ENCODE measurements at regions not wholly inside any gene's neighbourhood (a gene's known extent, or its start where the extent isn't known, plus 50 kb on each side); places are given as distances from the start of the nearest gene placed in this dataset.

GRCh38 chr9:90368928-90369327 lies 273.7 kb downstream of the DIRAS2 start:
- DNase-seq: no peak

- DNase-seq: no peak
Observed at GRCh38 chr9:90379771-90380170, 262.9 kb downstream of the DIRAS2 start.

- no peak for DNase-seq
Observed at GRCh38 chr9:90385146-90385545, 257.5 kb downstream of the DIRAS2 start.

DNA sequence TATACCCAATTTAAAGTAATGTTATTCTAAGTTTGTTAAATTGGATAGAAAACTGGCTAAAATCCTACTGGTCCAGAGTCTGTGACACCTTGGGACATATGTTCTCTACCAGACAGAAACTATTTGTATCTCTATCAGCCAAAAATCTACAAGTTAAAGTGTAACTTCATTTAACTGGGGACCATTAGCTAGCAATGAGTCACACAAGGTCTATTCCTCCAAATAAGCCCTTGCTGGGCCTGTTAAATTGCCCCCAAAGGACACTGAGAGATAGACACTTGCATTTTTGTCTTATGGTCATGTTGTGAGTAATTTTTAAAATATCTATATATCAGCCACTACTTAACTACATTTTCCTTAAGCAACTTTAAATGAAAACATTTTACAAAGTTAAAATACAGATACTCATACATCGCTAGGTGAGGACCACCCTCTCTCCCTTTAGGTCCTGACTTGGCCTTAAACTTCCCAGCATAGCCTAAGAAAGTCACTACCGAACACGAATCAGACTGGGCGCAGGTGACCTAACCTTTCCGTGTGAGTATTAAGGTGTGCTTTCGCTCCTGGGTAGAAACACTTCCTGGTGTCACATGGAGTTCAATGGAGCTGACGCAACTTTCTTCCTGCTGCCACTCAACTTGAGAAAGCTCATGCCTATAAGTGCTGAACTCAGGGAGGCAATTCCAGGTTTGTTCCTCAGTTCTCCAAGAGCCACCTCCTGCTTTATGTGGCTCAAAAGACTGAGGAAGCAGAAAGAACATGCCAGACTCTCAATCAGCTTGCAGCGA lies 249.1 kb downstream of the DIRAS2 start:
- no peak for DNase-seq

GRCh38 chr9:90394871-90395270 lies 247.8 kb downstream of the DIRAS2 start:
- no peak for DNase-seq

DNA sequence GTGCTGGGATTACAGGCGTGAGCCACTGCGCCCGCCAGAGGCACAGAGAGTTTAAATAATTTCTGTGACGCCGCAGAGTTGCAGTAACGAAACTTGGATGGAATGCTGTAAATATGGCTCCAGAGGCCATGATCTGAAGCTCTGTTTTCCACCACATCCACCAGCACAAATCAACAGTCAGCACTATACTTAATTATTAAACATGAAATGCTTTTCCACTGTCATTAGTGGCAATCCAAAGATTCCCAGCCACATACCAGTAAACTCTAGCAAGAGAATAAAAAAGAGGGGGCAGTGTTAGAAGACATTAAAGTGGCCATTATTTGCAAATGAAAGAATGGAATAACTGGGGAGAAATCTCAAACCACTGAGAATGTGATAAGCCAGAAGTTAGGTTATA lies 242.5 kb downstream of the DIRAS2 start:
- DNase-seq: no peak

- no peak for DNase-seq
Observed at GRCh38 chr9:90408659-90409058, 234.0 kb downstream of the DIRAS2 start.

DNA sequence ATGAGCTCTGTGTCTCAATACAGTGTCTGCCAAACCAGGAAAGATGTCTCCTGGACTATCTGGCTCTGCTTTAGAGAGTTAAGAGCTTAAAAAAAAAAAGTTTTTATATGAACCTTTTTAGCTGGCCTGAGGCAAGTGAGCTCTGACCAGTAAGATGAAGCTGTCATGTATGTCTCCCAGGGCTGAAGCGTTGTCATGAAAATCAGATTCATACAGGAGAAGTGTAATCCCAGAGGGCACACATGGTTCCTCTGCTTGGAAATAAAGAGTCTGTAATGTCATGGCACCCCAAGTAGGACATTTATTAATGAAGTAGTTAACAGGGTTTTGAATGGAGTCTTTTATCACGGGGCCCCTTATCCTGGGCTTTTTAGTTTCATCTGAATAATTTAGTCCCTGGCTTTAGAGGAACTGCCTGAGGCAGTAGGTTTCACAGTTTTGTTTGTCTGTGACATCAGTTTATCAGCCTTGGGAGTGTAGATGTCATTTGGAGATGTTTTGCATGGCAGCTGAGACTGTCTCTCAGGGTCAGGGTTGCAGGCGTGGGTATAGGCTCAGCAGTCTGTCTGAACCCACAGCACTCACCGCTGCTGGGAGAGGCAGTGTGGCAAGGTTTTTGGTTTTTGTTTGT lies 223.3 kb downstream of the DIRAS2 start:
- no peak for DNase-seq

DNA sequence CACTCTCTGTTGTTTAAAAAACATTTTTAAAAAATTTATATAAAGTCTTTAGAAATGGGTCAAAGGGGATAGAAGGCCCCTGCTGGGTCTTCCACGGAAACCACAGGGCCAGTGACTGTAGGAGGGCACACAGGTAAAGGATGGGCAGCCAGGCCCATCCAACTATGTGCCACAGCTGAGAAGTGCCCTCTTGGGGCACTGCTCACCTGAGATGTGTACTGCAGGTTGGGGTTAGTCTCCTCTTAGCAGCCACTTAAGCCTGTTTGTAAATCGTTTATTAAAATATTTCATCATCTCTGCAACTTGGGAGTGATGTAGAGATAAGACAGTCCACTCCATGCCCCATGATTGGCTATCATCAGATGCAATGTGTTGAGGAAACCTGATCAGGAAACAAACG lies 222.4 kb downstream of the DIRAS2 start:
- DNase-seq: no peak

- DNase-seq: no peak
Observed at GRCh38 chr9:90420768-90421513, 221.7 kb downstream of the DIRAS2 start.

- DNase-seq: no peak
Observed at GRCh38 chr9:90421786-90422185, 220.8 kb downstream of the DIRAS2 start.

DNA sequence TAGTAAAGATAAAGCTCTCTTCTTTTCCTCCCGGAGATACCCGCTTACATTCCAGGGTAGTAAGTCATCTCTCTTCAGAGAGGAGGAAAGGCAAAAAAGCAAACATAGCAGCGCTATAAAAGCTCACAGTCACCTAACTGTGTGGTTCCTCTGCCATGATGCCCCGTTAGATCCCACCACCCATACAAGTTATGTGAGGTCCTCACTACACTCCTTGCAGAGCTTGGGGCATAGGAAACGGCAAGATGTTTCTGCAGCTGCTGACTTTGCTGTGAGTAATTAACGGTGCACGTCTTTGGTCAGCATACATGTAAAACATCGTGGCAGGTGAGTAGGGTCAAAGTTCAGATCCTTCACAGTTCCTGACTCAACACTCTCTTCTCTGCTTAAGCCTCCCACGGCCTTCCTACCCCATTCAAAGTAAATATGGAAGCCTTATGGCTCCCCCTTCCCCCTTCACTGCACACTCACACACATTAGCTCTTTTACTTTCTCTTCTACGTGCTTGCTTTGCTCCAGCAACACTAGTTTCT lies 218.9 kb downstream of the DIRAS2 start:
- DNase-seq: no peak

GRCh38 chr9:90428517-90428916 lies 214.1 kb downstream of the DIRAS2 start:
- DNase-seq: no peak

- DNase-seq: no peak
Observed at GRCh38 chr9:90432951-90433350, 209.7 kb downstream of the DIRAS2 start.

GRCh38 chr9:90433398-90433941 lies 209.2 kb downstream of the DIRAS2 start:
- no peak for DNase-seq

DNA sequence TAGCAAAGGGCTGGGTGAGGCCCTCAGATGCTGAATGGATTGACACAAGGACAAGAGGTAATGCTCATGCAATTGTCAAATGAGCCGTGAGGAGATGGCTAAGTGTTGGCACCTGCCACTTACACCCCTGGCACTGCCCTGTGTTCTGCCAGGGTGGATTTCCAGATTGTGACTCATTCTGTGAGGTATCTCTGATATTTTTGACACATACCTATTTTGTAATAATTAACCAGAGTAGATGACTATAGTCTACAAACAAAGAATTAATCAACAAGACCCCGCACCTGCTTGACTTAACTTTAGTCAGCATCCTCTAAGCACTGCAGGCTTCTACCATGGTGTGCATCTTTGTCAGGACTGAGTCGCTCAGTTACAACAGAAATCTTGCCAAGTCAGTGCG lies 200.8 kb downstream of the DIRAS2 start:
- DNase-seq: no peak

GRCh38 chr9:90442723-90443122 lies 199.9 kb downstream of the DIRAS2 start:
- DNase-seq: no peak

GRCh38 chr9:90444609-90445204 lies 197.9 kb downstream of the DIRAS2 start:
- DNase-seq: no peak

GRCh38 chr9:90445391-90445790 lies 197.2 kb downstream of the DIRAS2 start:
- DNase-seq: no peak

- DNase-seq: no peak
Observed at GRCh38 chr9:90446200-90446948, 196.2 kb downstream of the DIRAS2 start.

DNA sequence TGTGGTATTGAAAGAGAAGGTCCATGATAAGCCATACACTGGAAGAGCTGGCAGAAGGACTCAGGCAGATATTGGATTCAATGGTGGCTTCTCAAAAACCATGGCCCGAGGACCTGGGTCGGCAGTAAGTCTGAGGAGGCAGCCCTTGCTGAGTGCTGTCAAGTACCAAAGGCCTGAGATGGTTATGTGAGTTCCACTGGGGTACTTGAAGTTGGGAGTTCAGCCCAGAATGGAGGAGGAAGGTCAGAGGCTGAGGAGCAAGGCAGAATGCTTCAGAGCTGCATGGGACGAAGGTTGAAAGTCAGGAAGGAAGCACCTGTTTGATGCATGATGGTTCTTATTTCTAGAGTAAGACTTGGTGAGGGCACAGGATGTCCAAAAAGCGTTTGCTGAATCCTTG lies 194.9 kb downstream of the DIRAS2 start:
- no peak for DNase-seq

Measured in activated CD4-positive, alpha-beta T cell treated with anti-CD3 and anti-CD28 coated beads, Interleukin-2, amount 50 U/mL, for 48 hours (primary cell).